Smooth muscle cell (in vitro differentiated cells): ENCODE measurements at regions not wholly inside any gene's neighbourhood (a gene's known extent, or its start where the extent isn't known, plus 50 kb on each side); places are given as distances from the start of the nearest gene placed in this dataset.

Experiments used
- DNase-seq: peaks from one replicate; lab custom pipeline; 2025; ENCODE audit not compliant: unreplicated experiment; lab: John Stamatoyannopoulos, UW
- H2AFZ ChIP-seq: fragments of 200-600 bp; sonication (generic); 2 replicates; pipeline ENCODE4 v1.6.0; 2016; ENCODE audit warnings: antibody characterized with exemption, low read depth, mild to moderate bottlenecking
- H3F3A ChIP-seq: fragments of 200-600 bp; sonication (generic); 2 replicates; pipeline ENCODE4 v1.6.0; 2017; ENCODE audit warnings: antibody characterized with exemption, low read depth
- H3K27ac ChIP-seq: fragments of 200-600 bp; sonication (generic); 2 replicates; pipeline ENCODE4 v1.5.1; 2016; ENCODE audit warnings: low read depth, mild to moderate bottlenecking
- H3K27me3 ChIP-seq: fragments of 200-600 bp; sonication (generic); 2 replicates; pipeline ENCODE4 v1.6.1; 2016; ENCODE audit warnings: low read depth, mild to moderate bottlenecking
- H3K36me3 ChIP-seq: fragments of 200-600 bp; sonication (generic); 2 replicates; pipeline ENCODE4 v1.5.1; 2016; ENCODE audit warnings: low read depth
- H3K4me1 ChIP-seq: fragments of 200-600 bp; sonication (generic); 2 replicates; pipeline ENCODE4 v1.5.1; 2016; ENCODE audit warnings: low read depth
- H3K4me2 ChIP-seq: fragments of 200-600 bp; sonication (generic); 2 replicates; pipeline ENCODE4 v1.6.0; 2016; ENCODE audit warnings: mild to moderate bottlenecking
- H3K4me3 ChIP-seq: fragments of 200-600 bp; sonication (generic); 2 replicates; pipeline ENCODE4 v1.5.1; 2016; ENCODE audit warnings: mild to moderate bottlenecking
- H3K79me2 ChIP-seq: fragments of 200-600 bp; sonication (generic); 2 replicates; pipeline ENCODE4 v1.6.0; 2016; ENCODE audit warnings: low read depth, mild to moderate bottlenecking
- H3K9ac ChIP-seq: fragments of 200-600 bp; sonication (generic); 2 replicates; pipeline ENCODE4 v1.6.0; 2016; ENCODE audit warnings: low read depth
- H3K9me3 ChIP-seq: fragments of 200-600 bp; sonication (generic); replicated peaks from 2 replicates; pipeline ENCODE4 v1.5.1; 2016; ENCODE audit warnings: low read depth
- H4K20me1 ChIP-seq: fragments of 200-600 bp; sonication (generic); 2 replicates; pipeline ENCODE4 v1.6.0; 2016; ENCODE audit warnings: low read depth
- CTCF ChIP-seq: fragments of 200-600 bp; sonication (generic); IDR thresholded peaks from 2 replicates; pipeline ENCODE4 v1.5.1; 2017; ENCODE audit warnings: borderline replicate concordance, mild to moderate bottlenecking, antibody characterized with exemption; ENCODE audit not compliant: insufficient read depth, poor library complexity, severe bottlenecking
- WGBS: methylation state at CpG from one replicate; pipeline ENCODE4 v1.1.7; 2016; ENCODE audit warnings: low lambda C conversion rate; 5-methylcytosine and 5-hydroxymethylcytosine counted together

- no peak for DNase-seq
- no peak for TF ChIP-seq CTCF
- H3K27ac ChIP-seq = no peak overlapping the region
- H3K9ac ChIP-seq = no peak overlapping the region
- H3K27me3 ChIP-seq = no peaks in the 10 kb centered on the region
- no peaks in the 10 kb centered on the region for H3K9me3 ChIP-seq
- 94% methylated on average over 4 of the region's 4 CpGs for WGBS
- no peak overlapping the region for H3K4me2 ChIP-seq
- H3K4me1 ChIP-seq = no peaks in the 10 kb centered on the region
- H3K4me3 ChIP-seq = no peak overlapping the region
- H3F3A ChIP-seq = no peaks in the 10 kb centered on the region
- no peaks in the 10 kb centered on the region for H3K79me2 ChIP-seq
- no peaks in the 10 kb centered on the region for H4K20me1 ChIP-seq
- no peaks in the 10 kb centered on the region for H3K36me3 ChIP-seq
- H2AFZ ChIP-seq = no peak overlapping the region
These were observed 58.4 kb upstream of the RND3 start for GRCh38 chr2:150545916-150546315.

GRCh38 chr2:150544731-150545130, 57.3 kb upstream of the RND3 start:
- 100% methylated on average over 3 of the region's 3 CpGs for WGBS
- no peaks in the 10 kb centered on the region for H3K4me1 ChIP-seq
- no peak for TF ChIP-seq CTCF
- no peak overlapping the region for H3K9ac ChIP-seq
- DNase-seq = no peak
- no peaks in the 10 kb centered on the region for H3K79me2 ChIP-seq
- no peak overlapping the region for H3K27ac ChIP-seq
- no peaks in the 10 kb centered on the region for H3F3A ChIP-seq
- H3K27me3 ChIP-seq = no peaks in the 10 kb centered on the region
- no peak overlapping the region for H3K4me2 ChIP-seq
- no peaks in the 10 kb centered on the region for H3K9me3 ChIP-seq
- no peaks in the 10 kb centered on the region for H4K20me1 ChIP-seq
- H2AFZ ChIP-seq = no peak overlapping the region
- no peak overlapping the region for H3K4me3 ChIP-seq
- H3K36me3 ChIP-seq = no peaks in the 10 kb centered on the region

GRCh38 chr2:150542692-150543091, 55.2 kb upstream of the RND3 start:
- no peaks in the 10 kb centered on the region for H3K4me1 ChIP-seq
- no peaks in the 10 kb centered on the region for H3K79me2 ChIP-seq

More at GRCh38 chr2:150542692-150543091, 55.2 kb upstream of the RND3 start:
- TF ChIP-seq CTCF = no peak
- H3K9me3 ChIP-seq = no peaks in the 10 kb centered on the region
- over 99% methylated on average over 17 of the region's 30 CpGs for WGBS
- no peak for DNase-seq
- H4K20me1 ChIP-seq = no peaks in the 10 kb centered on the region
- H3K4me3 ChIP-seq = no peak overlapping the region
- H3K27me3 ChIP-seq = no peaks in the 10 kb centered on the region
- no peak overlapping the region for H3K4me2 ChIP-seq
- no peaks in the 10 kb centered on the region for H3K36me3 ChIP-seq
- H3K27ac ChIP-seq = no peak overlapping the region
- H2AFZ ChIP-seq = no peak overlapping the region
- H3K9ac ChIP-seq = no peak overlapping the region
- H3F3A ChIP-seq = no peaks in the 10 kb centered on the region
